ENCODE measurements at regions not wholly inside any gene's neighbourhood (a gene's known extent, or its start where the extent isn't known, plus 50 kb on each side); places are given as distances from the start of the nearest gene placed in this dataset.

DNA sequence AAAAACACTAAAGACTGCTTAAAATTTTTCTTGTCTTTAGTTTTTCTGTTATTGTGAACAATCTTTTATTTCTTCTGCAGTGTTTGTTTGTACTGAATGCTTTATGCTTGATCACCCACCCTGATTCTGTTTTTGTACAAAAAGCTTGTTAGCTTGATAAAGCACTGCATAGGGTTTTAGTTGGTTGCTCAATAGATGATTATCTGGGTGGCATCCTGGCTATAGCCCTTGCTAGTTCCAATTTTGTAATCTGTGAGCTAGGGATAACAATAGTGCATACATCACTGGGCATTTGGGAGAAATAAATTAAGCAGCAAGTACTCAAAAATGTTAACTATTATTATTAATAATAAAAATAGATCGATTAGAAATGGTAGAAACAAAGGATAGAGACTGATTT lies 102.3 kb downstream of the ZPLD1 start:
- Histone ChIP-seq H3K4me3 (ENCODE audit: low read depth, low read length) (no peak overlapping the region), H3K27ac (no peak overlapping the region), H3K9me3 (ENCODE audit: severe bottlenecking) (no peaks in the 10 kb centered on the region), H3K36me3 (no peaks in the 10 kb centered on the region), H3K27me3 (ENCODE audit: insufficient read depth, low read depth, severe bottlenecking) (no peaks in the 10 kb centered on the region)
- DNase-seq, result no peak
- TF ChIP-seq, protein P1, sequence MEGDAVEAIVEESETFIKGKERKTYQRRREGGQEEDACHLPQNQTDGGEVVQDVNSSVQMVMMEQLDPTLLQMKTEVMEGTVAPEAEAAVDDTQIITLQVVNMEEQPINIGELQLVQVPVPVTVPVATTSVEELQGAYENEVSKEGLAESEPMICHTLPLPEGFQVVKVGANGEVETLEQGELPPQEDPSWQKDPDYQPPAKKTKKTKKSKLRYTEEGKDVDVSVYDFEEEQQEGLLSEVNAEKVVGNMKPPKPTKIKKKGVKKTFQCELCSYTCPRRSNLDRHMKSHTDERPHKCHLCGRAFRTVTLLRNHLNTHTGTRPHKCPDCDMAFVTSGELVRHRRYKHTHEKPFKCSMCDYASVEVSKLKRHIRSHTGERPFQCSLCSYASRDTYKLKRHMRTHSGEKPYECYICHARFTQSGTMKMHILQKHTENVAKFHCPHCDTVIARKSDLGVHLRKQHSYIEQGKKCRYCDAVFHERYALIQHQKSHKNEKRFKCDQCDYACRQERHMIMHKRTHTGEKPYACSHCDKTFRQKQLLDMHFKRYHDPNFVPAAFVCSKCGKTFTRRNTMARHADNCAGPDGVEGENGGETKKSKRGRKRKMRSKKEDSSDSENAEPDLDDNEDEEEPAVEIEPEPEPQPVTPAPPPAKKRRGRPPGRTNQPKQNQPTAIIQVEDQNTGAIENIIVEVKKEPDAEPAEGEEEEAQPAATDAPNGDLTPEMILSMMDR (IDR thresholded peaks at IDR 0.05; ENCODE audit: low read depth, low read length), result no peak

DNA sequence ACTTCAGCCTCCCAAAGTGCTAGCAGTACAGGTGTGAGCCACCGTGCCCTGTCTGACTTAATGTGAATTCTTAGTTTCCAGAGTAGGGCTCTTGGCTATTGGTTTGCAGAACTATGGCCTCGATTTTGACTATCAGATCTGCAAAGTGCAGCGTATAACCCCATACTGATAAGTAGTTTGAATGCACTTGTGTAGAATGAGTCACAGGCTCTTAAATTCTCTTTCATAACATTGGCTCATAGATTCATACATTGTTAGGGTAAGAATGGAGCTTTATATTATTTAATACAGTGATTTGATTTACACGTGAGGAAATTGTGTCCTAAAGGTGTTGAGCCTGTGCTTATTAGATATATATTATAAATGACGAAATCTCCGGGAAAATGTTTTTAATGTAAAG lies 109.9 kb downstream of the ZPLD1 start:
- TF ChIP-seq, protein P1 (IDR thresholded peaks at IDR 0.05; ENCODE audit: low read depth, low read length), result no peak
- no peak for DNase-seq
- H3K36me3 ChIP-seq, result no peaks in the 10 kb centered on the region
- H3K27ac ChIP-seq, result no peak overlapping the region
- H3K4me3 ChIP-seq (ENCODE audit: low read depth, low read length), result no peak overlapping the region
- no peaks in the 10 kb centered on the region for H3K9me3 ChIP-seq (ENCODE audit: severe bottlenecking)
- no peaks in the 10 kb centered on the region for H3K27me3 ChIP-seq (ENCODE audit: insufficient read depth, low read depth, severe bottlenecking)

DNA sequence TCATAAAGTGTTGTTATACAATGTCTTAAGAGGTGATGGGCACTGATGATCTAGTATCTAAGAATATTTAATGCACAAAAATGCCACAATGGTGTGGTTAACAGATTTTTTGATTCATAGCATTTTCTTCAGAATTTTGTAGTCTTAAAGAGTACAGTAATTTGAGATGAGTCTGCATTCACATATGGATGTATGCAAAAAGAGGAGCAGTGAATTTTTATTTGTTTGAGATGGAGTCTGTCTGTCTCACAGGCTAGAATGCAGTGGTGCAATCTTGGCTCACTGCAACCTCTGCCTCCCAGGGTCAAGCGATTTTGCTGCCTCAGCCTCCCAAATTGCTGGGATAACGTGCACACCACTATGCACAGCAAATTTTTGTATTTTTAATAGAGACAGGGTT lies 110.5 kb downstream of the ZPLD1 start:
- no peak overlapping the region for H3K4me3 ChIP-seq (ENCODE audit: low read depth, low read length)
- H3K36me3 ChIP-seq, result no peaks in the 10 kb centered on the region
- DNase-seq, result no peak
- no peak overlapping the region for H3K27ac ChIP-seq
- TF ChIP-seq, protein P1 (IDR thresholded peaks at IDR 0.05; ENCODE audit: low read depth, low read length), result no peak
- no peaks in the 10 kb centered on the region for H3K27me3 ChIP-seq (ENCODE audit: insufficient read depth, low read depth, severe bottlenecking)
- H3K9me3 ChIP-seq (ENCODE audit: severe bottlenecking), result no peaks in the 10 kb centered on the region

DNA sequence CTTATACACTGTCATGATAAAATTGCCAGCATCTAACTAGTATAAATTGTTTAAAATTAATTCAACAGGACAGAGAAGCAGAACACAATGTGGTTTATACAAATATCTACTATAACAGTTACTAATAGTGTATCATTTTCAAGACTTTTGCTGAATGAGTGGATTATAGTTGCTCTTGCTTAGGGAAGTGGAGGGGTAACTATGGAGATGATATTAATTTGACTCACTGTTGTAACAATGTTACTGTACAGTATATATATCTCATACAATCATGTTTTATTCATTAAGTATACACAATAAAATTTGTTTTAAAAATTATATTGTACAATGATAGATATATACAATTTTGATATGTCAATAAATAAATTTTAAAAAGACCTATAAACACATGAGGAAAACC lies 119.1 kb downstream of the ZPLD1 start:
- Histone ChIP-seq H3K27ac (no peak overlapping the region), H3K27me3 (ENCODE audit: insufficient read depth, low read depth, severe bottlenecking) (no peaks in the 10 kb centered on the region), H3K4me3 (ENCODE audit: low read depth, low read length) (no peak overlapping the region), H3K36me3 (no peaks in the 10 kb centered on the region), H3K9me3 (ENCODE audit: severe bottlenecking) (no peaks in the 10 kb centered on the region)
- TF ChIP-seq, protein P1 (IDR thresholded peaks at IDR 0.05; ENCODE audit: low read depth, low read length), result no peak
- no peak for DNase-seq

DNA sequence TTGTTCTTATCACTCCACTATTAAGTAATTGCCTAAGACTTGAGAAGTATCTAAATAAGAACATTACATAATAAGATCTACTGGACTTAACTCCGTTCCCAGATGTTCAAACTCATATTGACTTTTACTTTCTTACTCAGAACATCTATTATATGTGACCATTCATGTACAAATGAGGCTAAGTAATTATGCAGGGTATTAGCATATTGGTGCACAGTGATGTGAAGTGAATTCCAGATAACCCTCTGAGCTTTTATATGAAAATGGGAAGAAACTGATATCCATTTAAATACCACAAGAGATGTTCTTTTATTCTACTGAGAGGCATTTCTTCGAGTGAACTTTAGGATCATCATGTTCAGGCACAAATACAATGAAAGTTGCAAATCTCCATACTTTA lies 135.7 kb downstream of the ZPLD1 start:
- Histone ChIP-seq H3K27ac (no peak overlapping the region), H3K9me3 (ENCODE audit: severe bottlenecking) (no peaks in the 10 kb centered on the region), H3K36me3 (no peaks in the 10 kb centered on the region), H3K4me3 (ENCODE audit: low read depth, low read length) (no peak overlapping the region), H3K27me3 (ENCODE audit: insufficient read depth, low read depth, severe bottlenecking) (no peaks in the 10 kb centered on the region)
- TF ChIP-seq, protein P1 (IDR thresholded peaks at IDR 0.05; ENCODE audit: low read depth, low read length), result no peak
- no peak for DNase-seq

DNA sequence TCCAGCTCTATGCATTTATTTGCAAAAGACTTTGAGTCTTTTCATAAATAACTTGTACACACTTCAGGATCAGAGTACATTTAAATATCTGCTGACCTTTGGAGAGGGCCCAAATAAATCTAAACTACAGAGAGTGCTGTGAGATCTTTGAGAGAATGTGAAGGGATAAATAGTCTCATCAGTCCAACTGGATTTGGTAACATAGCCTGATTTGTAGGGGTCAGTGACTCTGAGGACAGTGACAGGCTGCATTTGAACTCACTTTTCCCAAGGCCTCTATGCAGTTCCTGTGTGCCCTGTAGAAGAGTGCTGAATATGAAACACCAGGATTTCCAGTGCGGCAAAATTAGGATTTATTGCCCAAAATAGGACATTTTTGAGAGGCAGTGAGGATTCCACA lies 136.2 kb downstream of the ZPLD1 start:
- no peak overlapping the region for H3K4me3 ChIP-seq (ENCODE audit: low read depth, low read length)
- H3K27me3 ChIP-seq (ENCODE audit: insufficient read depth, low read depth, severe bottlenecking), result no peaks in the 10 kb centered on the region
- H3K27ac ChIP-seq, result no peak overlapping the region
- no peak for DNase-seq
- no peaks in the 10 kb centered on the region for H3K9me3 ChIP-seq (ENCODE audit: severe bottlenecking)
- H3K36me3 ChIP-seq, result no peaks in the 10 kb centered on the region
- TF ChIP-seq, protein P1 (IDR thresholded peaks at IDR 0.05; ENCODE audit: low read depth, low read length), result no peak
